ENCODE measurements at regions not wholly inside any gene's neighbourhood (a gene's known extent, or its start where the extent isn't known, plus 50 kb on each side); places are given as distances from the start of the nearest gene placed in this dataset.

- Histone ChIP-seq H3K27me3 (replicated peaks; ENCODE audit: insufficient read depth, low read depth, low read length, poor library complexity) (no peaks in the 10 kb centered on the region), H3K27ac (ENCODE audit: low read depth, low read length, poor library complexity, severe bottlenecking) (no peak overlapping the region), H3K36me3 (ENCODE audit: insufficient read depth, low read length, poor library complexity, severe bottlenecking) (no peaks in the 10 kb centered on the region), H3K9me3 (ENCODE audit: low read depth, low read length, poor library complexity, severe bottlenecking) (no peaks in the 10 kb centered on the region), H3K4me1 (ENCODE audit: insufficient read depth, low read length, poor library complexity, severe bottlenecking) (no peaks in the 10 kb centered on the region), H3K4me3 (ENCODE audit: low read depth, low read length, poor library complexity, severe bottlenecking) (no peak overlapping the region)
- TF ChIP-seq EZH2 (IDR thresholded peaks at IDR 0.05; ENCODE audit: borderline replicate concordance, low read depth, low read length, poor library complexity, severe bottlenecking) = no peak
- TF ChIP-seq CTCF (conservative IDR thresholded peaks at IDR 0.05; ENCODE audit: low read depth, low read length) = no peak
- ChIA-PET POLR2A (ENCODE audit: low non-redundant PET) (no interaction called here), CTCF (no interaction called here)
- DNase-seq (ENCODE audit: low spot score) = no peak
- intact Hi-C loops (cut with micrococcal nuclease; ENCODE audit: unreplicated experiment) = no loop called here
- no TSS peak for BruUV-seq (replicated peaks)
Measured at GRCh38 chr9:10899509-10899908, 286.7 kb upstream of the PTPRD start.

- H3K4me1 ChIP-seq (ENCODE audit: insufficient read depth, low read length, poor library complexity, severe bottlenecking) = no peaks in the 10 kb centered on the region
- no peak overlapping the region for H3K27ac ChIP-seq (ENCODE audit: low read depth, low read length, poor library complexity, severe bottlenecking)
- no TSS peak for BruUV-seq (replicated peaks)
- DNase-seq (ENCODE audit: low spot score) = peak; percentile 15
- CTCF ChIA-PET = no interaction called here
- H3K9me3 ChIP-seq (ENCODE audit: low read depth, low read length, poor library complexity, severe bottlenecking) = no peaks in the 10 kb centered on the region
- no peaks in the 10 kb centered on the region for H3K36me3 ChIP-seq (ENCODE audit: insufficient read depth, low read length, poor library complexity, severe bottlenecking)
- no peaks in the 10 kb centered on the region for H3K27me3 ChIP-seq (replicated peaks; ENCODE audit: insufficient read depth, low read depth, low read length, poor library complexity)
- intact Hi-C loops (cut with micrococcal nuclease; ENCODE audit: unreplicated experiment) = no loop called here
- TF ChIP-seq EZH2 (IDR thresholded peaks at IDR 0.05; ENCODE audit: borderline replicate concordance, low read depth, low read length, poor library complexity, severe bottlenecking) = no peak
- TF ChIP-seq CTCF (conservative IDR thresholded peaks at IDR 0.05; ENCODE audit: low read depth, low read length) = no peak
- POLR2A ChIA-PET (ENCODE audit: low non-redundant PET) = no interaction called here
- no peak overlapping the region for H3K4me3 ChIP-seq (ENCODE audit: low read depth, low read length, poor library complexity, severe bottlenecking)
Measured at GRCh38 chr9:10903969-10904368, 291.2 kb upstream of the PTPRD start.

GRCh38 chr9:10910779-10911178, 298.0 kb upstream of the PTPRD start:
- intact Hi-C loops (cut with micrococcal nuclease; ENCODE audit: unreplicated experiment) = no loop called here

More at GRCh38 chr9:10910779-10911178, 298.0 kb upstream of the PTPRD start:
- H3K9me3 ChIP-seq (ENCODE audit: low read depth, low read length, poor library complexity, severe bottlenecking) = peaks cover 6% of the 10 kb centered on the region
- no peak for TF ChIP-seq CTCF (conservative IDR thresholded peaks at IDR 0.05; ENCODE audit: low read depth, low read length)
- DNase-seq (ENCODE audit: low spot score) = no peak
- H3K4me1 ChIP-seq (ENCODE audit: insufficient read depth, low read length, poor library complexity, severe bottlenecking) = no peaks in the 10 kb centered on the region
- H3K36me3 ChIP-seq (ENCODE audit: insufficient read depth, low read length, poor library complexity, severe bottlenecking) = no peaks in the 10 kb centered on the region
- CTCF ChIA-PET = no interaction called here
- POLR2A ChIA-PET (ENCODE audit: low non-redundant PET) = no interaction called here
- H3K4me3 ChIP-seq (ENCODE audit: low read depth, low read length, poor library complexity, severe bottlenecking) = no peak overlapping the region
- no peaks in the 10 kb centered on the region for H3K27me3 ChIP-seq (replicated peaks; ENCODE audit: insufficient read depth, low read depth, low read length, poor library complexity)
- BruUV-seq (replicated peaks) = no TSS peak
- H3K27ac ChIP-seq (ENCODE audit: low read depth, low read length, poor library complexity, severe bottlenecking) = no peak overlapping the region
